HEK293 (cell line): ENCODE measurements at regions not wholly inside any gene's neighbourhood (a gene's known extent, or its start where the extent isn't known, plus 50 kb on each side); places are given as distances from the start of the nearest gene placed in this dataset.

ENCODE experiments used
- CTCF ChIA-PET: fragments of 350-600 bp; formaldehyde crosslinking; extraction: SDS; loops from one replicate; lab custom pipeline; 2021; ENCODE audit warnings: antibody characterized with exemption; lab: Yijun Ruan, JAX
- POLR2A ChIA-PET: fragments of 300-600 bp; formaldehyde crosslinking; extraction: SDS; loops from one replicate; lab custom pipeline; 2020; ENCODE audit warnings: antibody characterized with exemption, inconsistent platforms; lab: Yijun Ruan, JAX
- H3K27ac ChIP-seq: fragments of 200-500 bp; sonication (Bioruptor generic); 2 replicates; pipeline ENCODE4 v1.5.1; 2014; ENCODE audit warnings: low read depth, low read length, control low read depth, inconsistent platforms; ENCODE audit errors: extremely low read depth
- H3K36me3 ChIP-seq, 2 experiments: fragments of 200-500 bp in 1 of 2; sonication (Bioruptor generic) in 1 of 2; 1 replicate in 1 of 2; 2 replicates in 1 of 2; pipeline ENCODE4 v1.5.1; 2014 to 2017; ENCODE audit warnings: inconsistent platforms in 2 of 2, low read length in 2 of 2; ENCODE audit not compliant: control insufficient read depth in 2 of 2, insufficient read depth in 1 of 2
- H3K4me1 ChIP-seq: fragments of 200-500 bp; sonication (Bioruptor generic); 2 replicates; pipeline ENCODE4 v1.5.1; 2014; ENCODE audit warnings: mild to moderate bottlenecking, low read length, inconsistent platforms; ENCODE audit not compliant: control insufficient read depth, insufficient read depth
- H3K4me3 ChIP-seq: 2 replicates; pipeline ENCODE4 v1.5.1; 2011; ENCODE audit warnings: low read depth, mild to moderate bottlenecking, control low read depth, low read length, moderate library complexity
- H3K9me3 ChIP-seq: fragments of 200-500 bp; sonication (Bioruptor generic); 2 replicates; pipeline ENCODE4 v1.5.1; 2014; ENCODE audit warnings: low read depth, low read length, inconsistent platforms; ENCODE audit not compliant: control insufficient read depth, insufficient read depth
- GLI4 ChIP-seq: fragments of 450-650 bp; formaldehyde crosslinking; IDR thresholded peaks from 2 replicates; pipeline ENCODE4 v1.5.1; 2016; ENCODE audit warnings: missing biosample characterization, missing genetic modification characterization
- GLIS1 ChIP-seq: fragments of 450-650 bp; formaldehyde crosslinking; IDR thresholded peaks from 2 replicates; pipeline ENCODE4 v1.5.1; 2016; ENCODE audit warnings: missing biosample characterization, missing genetic modification characterization
- HIC1 ChIP-seq: fragments of 450-650 bp; formaldehyde crosslinking; IDR thresholded peaks from 2 replicates; pipeline ENCODE4 v1.5.1; 2016; ENCODE audit warnings: missing biosample characterization, missing genetic modification characterization
- KLF8 ChIP-seq: fragments of 450-650 bp; formaldehyde crosslinking; IDR thresholded peaks from 2 replicates; pipeline ENCODE4 v1.5.1; 2016; ENCODE audit warnings: missing biosample characterization, missing genetic modification characterization
- PATZ1 ChIP-seq: fragments of 450-650 bp; formaldehyde crosslinking; IDR thresholded peaks from 2 replicates; pipeline ENCODE4 v1.5.1; 2016; ENCODE audit warnings: missing biosample characterization, missing genetic modification characterization
- SALL2 ChIP-seq: fragments of 450-650 bp; formaldehyde crosslinking; IDR thresholded peaks from 2 replicates; pipeline ENCODE4 v1.5.0; 2017; ENCODE audit warnings: missing biosample characterization, mild to moderate bottlenecking, missing genetic modification characterization, borderline replicate concordance
- SCRT2 ChIP-seq: fragments of 450-650 bp; formaldehyde crosslinking; IDR thresholded peaks from 2 replicates; pipeline ENCODE4 v1.5.1; 2016; ENCODE audit warnings: missing biosample characterization, missing genetic modification characterization
- TRIM28 ChIP-seq: IDR thresholded peaks from 2 replicates; pipeline ENCODE4 v1.6.1; 2011; ENCODE audit warnings: low read length, control low read depth, borderline replicate concordance
- ZFP69B ChIP-seq: fragments of 450-650 bp; formaldehyde crosslinking; IDR thresholded peaks from 2 replicates; pipeline ENCODE4 v1.5.1; 2016; ENCODE audit warnings: missing biosample characterization, missing genetic modification characterization
- ZNF214 ChIP-seq: fragments of 450-650 bp; formaldehyde crosslinking; IDR thresholded peaks from 2 replicates; pipeline ENCODE4 v1.5.1; 2017; ENCODE audit warnings: missing biosample characterization, mild to moderate bottlenecking, missing genetic modification characterization, borderline replicate concordance
- ZNF274 ChIP-seq, 2 experiments: fragments of 200-500 bp in 1 of 2; fragments of 450-650 bp in 1 of 2; sonication (Bioruptor generic) in 1 of 2; formaldehyde crosslinking in 1 of 2; IDR thresholded peaks; 2 replicates each; pipeline versions ENCODE4 v1.5.1 to v1.6.1; 2014 to 2016; ENCODE audit warnings: borderline replicate concordance in 1 of 2, inconsistent platforms in 1 of 2, low read length in 1 of 2, missing biosample characterization in 1 of 2, missing genetic modification characterization in 1 of 2
- ZNF426 ChIP-seq: fragments of 450-650 bp; formaldehyde crosslinking; IDR thresholded peaks from 2 replicates; pipeline ENCODE4 v1.5.1; 2017; ENCODE audit warnings: missing biosample characterization, missing genetic modification characterization, mild to moderate bottlenecking, inconsistent platforms, moderate library complexity
- ZNF514 ChIP-seq: fragments of 450-650 bp; formaldehyde crosslinking; IDR thresholded peaks from 2 replicates; pipeline ENCODE4 v1.5.1; 2016; ENCODE audit warnings: missing biosample characterization, missing genetic modification characterization
- ZNF596 ChIP-seq: fragments of 450-650 bp; IDR thresholded peaks from 2 replicates; pipeline ENCODE4 v1.5.0; 2018; ENCODE audit warnings: missing biosample characterization, mild to moderate bottlenecking, missing genetic modification characterization, moderate library complexity
- ZNF654 ChIP-seq: fragments of 450-650 bp; formaldehyde crosslinking; IDR thresholded peaks from 2 replicates; pipeline ENCODE4 v1.5.1; 2016; ENCODE audit warnings: low read depth, missing biosample characterization, missing genetic modification characterization
- ZNF704 ChIP-seq: fragments of 450-650 bp; formaldehyde crosslinking; IDR thresholded peaks from 2 replicates; pipeline ENCODE4 v1.5.1; 2016; ENCODE audit warnings: missing biosample characterization, missing genetic modification characterization
- ZNF747 ChIP-seq: fragments of 450-650 bp; formaldehyde crosslinking; IDR thresholded peaks from 2 replicates; pipeline ENCODE4 v1.5.1; 2016; ENCODE audit warnings: missing biosample characterization, missing genetic modification characterization
- ZNF777 ChIP-seq: fragments of 450-650 bp; formaldehyde crosslinking; IDR thresholded peaks from 2 replicates; pipeline ENCODE4 v1.5.1; 2017; ENCODE audit warnings: missing biosample characterization, missing genetic modification characterization, borderline replicate concordance
- ZSCAN16 ChIP-seq: fragments of 450-650 bp; formaldehyde crosslinking; IDR thresholded peaks from 2 replicates; pipeline ENCODE4 v1.5.1; 2016; ENCODE audit warnings: missing biosample characterization, missing genetic modification characterization
- ZSCAN30 ChIP-seq: fragments of 450-650 bp; IDR thresholded peaks from 2 replicates; pipeline ENCODE4 v1.5.1; 2018; ENCODE audit warnings: missing biosample characterization, mild to moderate bottlenecking, missing genetic modification characterization, moderate library complexity
- TF ChIP-seq, protein P1 (sequence below): fragments of 450-650 bp; formaldehyde crosslinking; IDR thresholded peaks from 2 replicates; pipeline ENCODE4 v1.5.1; 2017; ENCODE audit warnings: missing biosample characterization, missing genetic modification characterization
- TF ChIP-seq, protein P2 (sequence below): fragments of 450-650 bp; formaldehyde crosslinking; IDR thresholded peaks from 2 replicates; pipeline ENCODE4 v1.5.1; 2016; ENCODE audit warnings: missing biosample characterization, missing genetic modification characterization

DNA sequence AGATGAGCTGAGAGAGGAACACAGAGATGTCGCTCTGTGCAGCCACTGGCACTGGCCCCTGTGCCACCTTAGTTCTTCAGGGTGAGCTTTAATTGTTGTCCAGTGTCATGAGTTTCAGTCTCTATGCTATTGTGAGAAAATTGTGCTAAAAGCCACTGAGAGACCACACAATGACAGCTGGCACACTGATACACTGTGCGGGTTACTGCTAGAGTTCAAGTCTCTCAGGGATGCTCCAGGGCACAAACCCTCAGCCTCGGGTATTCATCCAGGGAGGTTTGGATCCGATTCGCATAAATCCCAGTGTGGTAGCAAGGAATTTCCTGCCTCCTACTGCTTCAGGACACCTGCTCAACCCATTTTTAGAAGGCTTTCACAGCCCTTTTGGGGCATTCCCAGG is 68.1 kb upstream of the EDNRB start (continued):
- TF ChIP-seq ZNF514 (no peak), PATZ1 (tag by site-specific recombination) (no peak), ZNF274 (IDR thresholded peaks at IDR 0.05; ENCODE audit: low read length) (no peak), ZNF274 (tag by site-specific recombination; IDR thresholded peaks at IDR 0.05; ENCODE audit: borderline replicate concordance) (no peak), TRIM28 (no peak)

DNA sequence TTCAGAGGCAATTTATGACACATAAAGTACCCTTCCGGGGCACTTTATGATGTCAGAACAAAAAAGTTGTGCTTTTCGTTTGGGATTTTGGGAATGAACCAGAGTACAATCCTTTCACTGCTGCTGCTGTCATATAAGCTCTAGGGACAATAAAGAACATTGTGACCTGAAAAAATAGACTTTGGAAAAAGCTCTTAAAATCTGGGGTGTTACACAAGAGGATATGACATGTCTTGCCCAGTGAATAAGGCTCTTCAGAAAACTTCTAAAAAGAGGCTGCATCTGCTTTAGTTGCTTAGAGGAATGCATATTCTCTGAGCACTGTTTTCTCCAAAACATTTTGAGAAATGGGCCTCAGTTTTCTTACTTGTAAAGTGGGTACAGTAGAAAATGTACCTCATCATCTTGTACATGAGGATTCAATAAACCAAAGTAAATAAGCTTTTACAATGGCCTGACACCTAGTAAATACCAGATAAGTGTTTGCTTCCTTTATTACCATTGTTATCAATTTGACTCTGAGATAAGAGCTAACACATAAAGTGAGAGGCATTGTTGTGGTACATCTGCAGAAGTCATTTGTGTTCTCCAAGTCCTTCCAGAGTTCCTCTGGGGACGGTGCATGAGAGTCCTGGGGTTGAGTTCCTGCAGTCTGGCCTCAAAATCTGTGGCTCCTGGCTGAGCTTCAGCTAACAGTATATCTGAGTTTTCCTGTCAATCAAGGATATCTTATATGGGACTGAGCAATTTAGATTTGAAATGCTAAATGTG is 67.4 kb upstream of the EDNRB start:
- ChIA-PET CTCF (no interaction called here), POLR2A (no interaction called here)
- Histone ChIP-seq H3K4me3 (no peak overlapping the region), H3K27ac (no peak overlapping the region), H3K9me3 (no peaks in the 10 kb centered on the region), H3K36me3 (no peaks in the 10 kb centered on the region), H3K4me1 (no peaks in the 10 kb centered on the region)
- TF ChIP-seq SALL2 (tag by site-specific recombination) (no peak), ZNF654 (no peak), ZSCAN16 (no peak), HIC1 (no peak), GLI4 (no peak), ZNF596 (tag by site-specific recombination) (no peak), ZNF214 (tag by site-specific recombination) (no peak), ZFP69B (tag by site-specific recombination) (no peak), ZNF426 (no peak), GLIS1 (tag by site-specific recombination) (no peak), ZNF704 (no peak), ZSCAN30 (tag by site-specific recombination) (no peak), ZNF777 (tag by site-specific recombination) (no peak), ZNF747 (tag by site-specific recombination) (no peak), KLF8 (tag by site-specific recombination) (no peak), SCRT2 (tag by site-specific recombination) (no peak)
- TF ChIP-seq, protein P1, sequence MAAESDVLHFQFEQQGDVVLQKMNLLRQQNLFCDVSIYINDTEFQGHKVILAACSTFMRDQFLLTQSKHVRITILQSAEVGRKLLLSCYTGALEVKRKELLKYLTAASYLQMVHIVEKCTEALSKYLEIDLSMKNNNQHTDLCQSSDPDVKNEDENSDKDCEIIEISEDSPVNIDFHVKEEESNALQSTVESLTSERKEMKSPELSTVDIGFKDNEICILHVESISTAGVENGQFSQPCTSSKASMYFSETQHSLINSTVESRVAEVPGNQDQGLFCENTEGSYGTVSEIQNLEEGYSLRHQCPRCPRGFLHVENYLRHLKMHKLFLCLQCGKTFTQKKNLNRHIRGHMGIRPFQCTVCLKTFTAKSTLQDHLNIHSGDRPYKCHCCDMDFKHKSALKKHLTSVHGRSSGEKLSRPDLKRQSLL: no peak
- TF ChIP-seq, protein P2, sequence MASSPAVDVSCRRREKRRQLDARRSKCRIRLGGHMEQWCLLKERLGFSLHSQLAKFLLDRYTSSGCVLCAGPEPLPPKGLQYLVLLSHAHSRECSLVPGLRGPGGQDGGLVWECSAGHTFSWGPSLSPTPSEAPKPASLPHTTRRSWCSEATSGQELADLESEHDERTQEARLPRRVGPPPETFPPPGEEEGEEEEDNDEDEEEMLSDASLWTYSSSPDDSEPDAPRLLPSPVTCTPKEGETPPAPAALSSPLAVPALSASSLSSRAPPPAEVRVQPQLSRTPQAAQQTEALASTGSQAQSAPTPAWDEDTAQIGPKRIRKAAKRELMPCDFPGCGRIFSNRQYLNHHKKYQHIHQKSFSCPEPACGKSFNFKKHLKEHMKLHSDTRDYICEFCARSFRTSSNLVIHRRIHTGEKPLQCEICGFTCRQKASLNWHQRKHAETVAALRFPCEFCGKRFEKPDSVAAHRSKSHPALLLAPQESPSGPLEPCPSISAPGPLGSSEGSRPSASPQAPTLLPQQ (tag by site-specific recombination): no peak
